Skin epidermis (tissue), 12 donors: ENCODE measurements at regions not wholly inside any gene's neighbourhood (a gene's known extent, or its start where the extent isn't known, plus 50 kb on each side); places are given as distances from the start of the nearest gene placed in this dataset.

ENCODE experiments used
- H3K27ac ChIP-seq, 21 experiments: fragments of 200-600 bp; sonication (generic) in 11 of 21; one replicate each; pipeline ENCODE4 v1.5.0; 2020; ENCODE audit warnings: mild to moderate bottlenecking in 3 of 21, inconsistent platforms in 2 of 21, moderate library complexity in 2 of 21
- H3K4me3 ChIP-seq, 7 experiments: fragments of 200-600 bp; sonication (generic) in 2 of 7; one replicate each; pipeline ENCODE4 v1.5.0; 2020; ENCODE audit warnings: inconsistent platforms in 2 of 7, mild to moderate bottlenecking in 2 of 7, moderate library complexity in 1 of 7

- Histone ChIP-seq H3K27ac (no peak overlapping the region), H3K4me3 (no peak overlapping the region)
Measured at GRCh38 chr15:61798631-61799030, 261.6 kb downstream of the VPS13C start.

- H3K4me3 ChIP-seq: no peak overlapping the region
- no peak overlapping the region for H3K27ac ChIP-seq
Measured at GRCh38 chr15:61796056-61796455, 264.2 kb downstream of the VPS13C start.

GRCh38 chr15:61794881-61795280, 265.4 kb downstream of the VPS13C start:
- Histone ChIP-seq H3K27ac (no peak overlapping the region), H3K4me3 (no peak overlapping the region)

GRCh38 chr15:61794276-61794675, 266.0 kb downstream of the VPS13C start:
- H3K4me3 ChIP-seq: no peak overlapping the region
- no peak overlapping the region for H3K27ac ChIP-seq

- H3K4me3 ChIP-seq: no peak overlapping the region
Measured at GRCh38 chr15:61784734-61785133, 275.5 kb downstream of the VPS13C start.

GRCh38 chr15:61780278-61780980, 279.8 kb downstream of the VPS13C start:
- H3K4me3 ChIP-seq: no peak overlapping the region
- H3K27ac ChIP-seq: no peak overlapping the region

More at GRCh38 chr15:61784734-61785133, 275.5 kb downstream of the VPS13C start:
- H3K27ac ChIP-seq: no peak overlapping the region

GRCh38 chr15:61777689-61778088, 282.6 kb downstream of the VPS13C start:
- no peak overlapping the region for H3K27ac ChIP-seq
- no peak overlapping the region for H3K4me3 ChIP-seq

GRCh38 chr15:61769557-61769956, 290.7 kb downstream of the VPS13C start:
- H3K27ac ChIP-seq: no peak overlapping the region
- no peak overlapping the region for H3K4me3 ChIP-seq

- no peak overlapping the region for H3K27ac ChIP-seq
- no peak overlapping the region for H3K4me3 ChIP-seq
Measured at GRCh38 chr15:61768131-61768530, 292.1 kb downstream of the VPS13C start.

- H3K27ac ChIP-seq: no peak overlapping the region
- H3K4me3 ChIP-seq: no peak overlapping the region
Measured at GRCh38 chr15:61764981-61765380, 295.3 kb downstream of the VPS13C start.

- Histone ChIP-seq H3K27ac (no peak overlapping the region), H3K4me3 (no peak overlapping the region)
Measured at GRCh38 chr15:61764141-61764540, 296.1 kb downstream of the VPS13C start.

- H3K27ac ChIP-seq: no peak overlapping the region
Measured at GRCh38 chr15:61762676-61763075, 297.6 kb downstream of the VPS13C start.

GRCh38 chr15:61759639-61760038, 300.6 kb downstream of the VPS13C start:
- H3K27ac ChIP-seq: no peak overlapping the region

More at GRCh38 chr15:61762676-61763075, 297.6 kb downstream of the VPS13C start:
- H3K4me3 ChIP-seq: no peak overlapping the region

GRCh38 chr15:61756071-61756820, 304.0 kb downstream of the VPS13C start:
- Histone ChIP-seq H3K27ac (peak overlapping the region in 1 of 21 experiments; percentile 40), H3K4me3 (no peak overlapping the region)

More at GRCh38 chr15:61759639-61760038, 300.6 kb downstream of the VPS13C start:
- no peak overlapping the region for H3K4me3 ChIP-seq

GRCh38 chr15:61755467-61755866, 304.8 kb downstream of the VPS13C start:
- H3K27ac ChIP-seq: peak overlapping the region in 1 of 21 experiments; percentile 40
- H3K4me3 ChIP-seq: no peak overlapping the region

GRCh38 chr15:61753018-61753710, 307.1 kb downstream of the VPS13C start:
- Histone ChIP-seq H3K27ac (no peak overlapping the region), H3K4me3 (no peak overlapping the region)

GRCh38 chr15:61752001-61752400, 308.2 kb downstream of the VPS13C start:
- H3K27ac ChIP-seq: no peak overlapping the region
- H3K4me3 ChIP-seq: no peak overlapping the region

GRCh38 chr15:61750271-61751084, 309.8 kb downstream of the VPS13C start:
- H3K27ac ChIP-seq: no peak overlapping the region

GRCh38 chr15:61749169-61749568, 311.1 kb downstream of the VPS13C start:
- Histone ChIP-seq H3K27ac (no peak overlapping the region), H3K4me3 (no peak overlapping the region)

More at GRCh38 chr15:61750271-61751084, 309.8 kb downstream of the VPS13C start:
- no peak overlapping the region for H3K4me3 ChIP-seq

- Histone ChIP-seq H3K4me3 (no peak overlapping the region), H3K27ac (no peak overlapping the region)
Measured at GRCh38 chr15:61748529-61748928, 311.7 kb downstream of the VPS13C start.
